Colonic mucosa (tissue), 4 donors: ENCODE measurements at regions not wholly inside any gene's neighbourhood (a gene's known extent, or its start where the extent isn't known, plus 50 kb on each side); places are given as distances from the start of the nearest gene placed in this dataset.

Experiments
- DNase-seq: peaks from one replicate; pipeline ENCODE4 v3.0.0-alpha.2; 2020
- H3K27ac ChIP-seq: fragments of 200-600 bp; one replicate; pipeline ENCODE4 v1.8.0; 2021
- H3K27me3 ChIP-seq: fragments of 200-600 bp; one replicate; pipeline ENCODE4 v1.8.0; 2021
- H3K36me3 ChIP-seq: fragments of 200-600 bp; one replicate; pipeline ENCODE4 v1.8.0; 2021
- H3K4me1 ChIP-seq: fragments of 200-600 bp; one replicate; pipeline ENCODE4 v1.8.0; 2021; ENCODE audit warnings: mild to moderate bottlenecking
- H3K4me3 ChIP-seq: fragments of 200-600 bp; one replicate; pipeline ENCODE4 v1.8.0; 2021
- H3K9ac ChIP-seq, 2 donors: one replicate each; pipeline ENCODE4 v1.7.0; 2013; ENCODE audit warnings: control low read depth in 2 of 2, low read depth in 2 of 2, low read length in 2 of 2
- H3K9me3 ChIP-seq: fragments of 200-600 bp; one replicate; pipeline ENCODE4 v1.8.0; 2021
- intact Hi-C: fragments of 100-400 bp; cut with DNase I; formaldehyde crosslinking; loops from one replicate; pipeline ENCODE4 v1.14.1; 2022
- TF ChIP-seq, protein P1 (sequence below): fragments of 200-600 bp; IDR thresholded peaks from one replicate; pipeline ENCODE4 v1.8.0; 2022; ENCODE audit warnings: antibody characterized with exemption, mild to moderate bottlenecking
- donor health status: healthy.
- donor health status: DM: no; HTN: no; CAD: no.
- donor health status: DM: no; HTN: no; CAD: no.

DNA sequence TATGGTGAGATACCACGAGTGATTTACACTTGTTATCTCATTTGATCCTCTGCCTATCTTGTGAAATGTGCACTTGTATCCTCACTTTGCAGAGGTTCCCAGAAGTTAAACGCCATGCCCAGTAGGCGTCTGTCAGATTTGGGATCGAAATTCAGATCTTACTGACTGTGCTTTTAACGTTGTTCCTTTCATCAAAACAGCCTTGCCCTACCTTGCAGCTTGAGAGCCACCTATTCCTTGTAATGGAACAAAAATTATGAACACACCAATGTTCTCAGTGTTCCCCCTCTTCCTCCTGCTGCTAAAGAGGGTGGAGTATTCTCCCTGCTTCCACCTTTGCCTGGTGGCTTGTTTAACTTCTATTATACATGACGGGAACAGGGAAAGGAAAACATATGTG, 257.0 kb downstream of the MSX2 start:
- no peak for DNase-seq
- no peaks in the 10 kb centered on the region for H3K27me3 ChIP-seq
- intact Hi-C loops = no loop called here
- no peak overlapping the region for H3K9ac ChIP-seq
- H3K36me3 ChIP-seq = no peaks in the 10 kb centered on the region
- TF ChIP-seq, protein P1, sequence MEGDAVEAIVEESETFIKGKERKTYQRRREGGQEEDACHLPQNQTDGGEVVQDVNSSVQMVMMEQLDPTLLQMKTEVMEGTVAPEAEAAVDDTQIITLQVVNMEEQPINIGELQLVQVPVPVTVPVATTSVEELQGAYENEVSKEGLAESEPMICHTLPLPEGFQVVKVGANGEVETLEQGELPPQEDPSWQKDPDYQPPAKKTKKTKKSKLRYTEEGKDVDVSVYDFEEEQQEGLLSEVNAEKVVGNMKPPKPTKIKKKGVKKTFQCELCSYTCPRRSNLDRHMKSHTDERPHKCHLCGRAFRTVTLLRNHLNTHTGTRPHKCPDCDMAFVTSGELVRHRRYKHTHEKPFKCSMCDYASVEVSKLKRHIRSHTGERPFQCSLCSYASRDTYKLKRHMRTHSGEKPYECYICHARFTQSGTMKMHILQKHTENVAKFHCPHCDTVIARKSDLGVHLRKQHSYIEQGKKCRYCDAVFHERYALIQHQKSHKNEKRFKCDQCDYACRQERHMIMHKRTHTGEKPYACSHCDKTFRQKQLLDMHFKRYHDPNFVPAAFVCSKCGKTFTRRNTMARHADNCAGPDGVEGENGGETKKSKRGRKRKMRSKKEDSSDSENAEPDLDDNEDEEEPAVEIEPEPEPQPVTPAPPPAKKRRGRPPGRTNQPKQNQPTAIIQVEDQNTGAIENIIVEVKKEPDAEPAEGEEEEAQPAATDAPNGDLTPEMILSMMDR = no peak
- no peaks in the 10 kb centered on the region for H3K9me3 ChIP-seq
- H3K27ac ChIP-seq = no peak overlapping the region
- no peaks in the 10 kb centered on the region for H3K4me1 ChIP-seq
- H3K4me3 ChIP-seq = no peak overlapping the region

DNA sequence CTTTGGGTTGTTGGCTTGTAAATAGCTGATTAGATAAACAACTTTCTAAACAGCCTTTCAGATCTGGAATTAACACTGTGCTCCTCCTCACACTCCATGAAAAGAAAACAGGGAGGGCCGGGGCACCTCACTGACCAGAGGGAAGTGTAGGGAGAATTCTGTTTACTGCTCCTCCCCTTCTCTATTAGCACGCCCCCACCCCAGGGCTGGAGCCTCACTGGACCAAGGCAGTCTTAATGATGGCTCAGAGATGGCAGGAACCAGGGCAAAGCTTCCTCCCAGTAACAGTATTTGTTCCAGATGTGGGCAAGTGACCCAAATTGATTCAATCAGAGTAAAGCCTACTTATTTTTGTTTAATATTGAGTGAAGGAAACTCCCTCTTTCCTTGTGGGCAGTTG, 256.6 kb downstream of the MSX2 start:
- intact Hi-C loops = no loop called here
- DNase-seq = no peak
- Histone ChIP-seq H3K27me3 (no peaks in the 10 kb centered on the region), H3K36me3 (no peaks in the 10 kb centered on the region), H3K9me3 (no peaks in the 10 kb centered on the region), H3K27ac (no peak overlapping the region), H3K4me3 (no peak overlapping the region), H3K4me1 (no peaks in the 10 kb centered on the region), H3K9ac (no peak overlapping the region)
- TF ChIP-seq, protein P1 = no peak

DNA sequence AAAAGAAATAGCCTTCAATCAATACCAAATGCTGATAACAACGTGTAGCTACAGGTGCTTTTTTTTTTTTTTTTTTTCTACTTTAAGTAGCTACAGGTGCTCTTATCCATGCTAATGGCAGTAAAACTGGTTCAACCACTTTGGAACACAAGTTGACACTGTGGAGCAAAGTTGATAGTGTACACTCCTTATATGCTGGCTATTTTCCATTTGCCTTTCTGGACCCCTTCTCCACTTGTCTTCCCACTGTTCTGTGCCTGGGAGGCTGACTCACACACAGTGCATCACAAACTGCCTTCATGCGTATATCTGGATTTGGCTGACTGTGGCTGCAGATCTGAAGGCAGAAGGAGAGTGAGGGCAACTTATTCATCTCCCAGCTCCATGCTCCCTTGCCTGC, 247.9 kb downstream of the MSX2 start:
- Histone ChIP-seq H3K27ac (no peak overlapping the region), H3K9ac (no peak overlapping the region), H3K36me3 (no peaks in the 10 kb centered on the region), H3K27me3 (no peaks in the 10 kb centered on the region), H3K4me3 (no peak overlapping the region), H3K4me1 (no peaks in the 10 kb centered on the region), H3K9me3 (no peaks in the 10 kb centered on the region)
- intact Hi-C loops = no loop called here
- TF ChIP-seq, protein P1 = no peak
- DNase-seq = no peak

DNA sequence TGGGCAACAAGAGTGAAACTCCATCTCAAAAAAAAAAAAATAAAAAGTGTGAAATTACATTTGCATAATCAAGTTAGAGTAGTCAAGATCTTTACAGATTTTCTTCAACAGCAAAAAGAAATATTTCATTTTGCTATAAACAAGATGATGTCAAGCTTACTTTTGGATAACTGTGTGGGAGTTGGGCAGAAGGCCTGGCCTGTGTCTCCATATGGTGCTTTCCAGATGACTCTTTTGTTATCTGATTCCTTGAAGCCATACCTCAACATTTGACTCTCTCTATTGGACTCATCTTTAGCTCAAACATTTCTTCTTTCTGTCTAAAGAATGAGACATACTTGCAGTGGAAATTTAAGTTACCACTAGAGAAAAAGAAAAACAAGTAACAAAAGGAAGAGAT, 246.8 kb downstream of the MSX2 start:
- H3K27me3 ChIP-seq = no peaks in the 10 kb centered on the region
- no peak overlapping the region for H3K4me3 ChIP-seq
- H3K9me3 ChIP-seq = no peaks in the 10 kb centered on the region
- no peaks in the 10 kb centered on the region for H3K4me1 ChIP-seq
- no peak for DNase-seq
- no peak overlapping the region for H3K27ac ChIP-seq
- H3K36me3 ChIP-seq = no peaks in the 10 kb centered on the region
- TF ChIP-seq, protein P1 = no peak
- intact Hi-C loops = no loop called here
- H3K9ac ChIP-seq = no peak overlapping the region

DNA sequence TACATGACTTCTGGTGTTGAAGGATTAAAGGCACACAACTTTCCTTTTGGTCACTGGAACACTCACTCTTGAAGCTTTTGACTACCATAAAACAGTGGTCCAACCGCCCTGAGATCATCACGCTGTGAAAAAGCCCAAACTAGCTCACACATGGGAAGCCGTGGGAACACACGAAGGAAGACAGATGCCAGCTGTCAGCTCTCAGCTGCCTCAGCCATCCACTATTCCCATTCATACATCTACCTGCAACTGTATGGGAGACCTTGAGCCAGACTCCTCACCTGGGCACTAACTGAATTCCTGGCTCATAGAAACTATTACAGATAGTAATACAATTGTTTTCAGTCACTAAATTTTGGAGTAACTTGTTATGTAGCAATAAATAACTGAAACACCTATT, 246.1 kb downstream of the MSX2 start:
- H3K4me3 ChIP-seq = no peak overlapping the region
- intact Hi-C loops = no loop called here
- no peak for DNase-seq
- H3K27ac ChIP-seq = no peak overlapping the region
- TF ChIP-seq, protein P1 = no peak
- no peaks in the 10 kb centered on the region for H3K36me3 ChIP-seq
- H3K27me3 ChIP-seq = no peaks in the 10 kb centered on the region
- H3K4me1 ChIP-seq = no peaks in the 10 kb centered on the region
- H3K9ac ChIP-seq = no peak overlapping the region
- H3K9me3 ChIP-seq = no peaks in the 10 kb centered on the region

DNA sequence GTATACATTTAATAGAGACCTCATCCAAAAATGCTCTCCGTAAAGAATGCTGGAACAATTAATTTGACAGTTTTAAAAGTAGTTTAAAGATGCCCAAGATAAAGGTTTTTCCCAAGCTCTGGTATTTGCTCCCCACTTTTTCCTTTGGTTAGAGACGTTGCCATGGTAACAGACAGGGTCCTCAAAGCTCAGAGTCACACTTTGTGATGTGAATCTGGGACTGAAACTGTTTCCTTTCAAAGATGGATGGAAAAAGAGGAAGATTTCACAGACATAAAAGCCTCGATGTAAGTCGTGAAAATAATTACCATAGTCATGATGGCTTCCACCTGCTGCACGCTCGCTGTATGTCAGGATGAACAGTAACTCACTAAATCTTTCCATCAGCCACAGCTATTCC, 229.5 kb downstream of the MSX2 start:
- H3K9me3 ChIP-seq = no peaks in the 10 kb centered on the region
- intact Hi-C loops = loop anchor here (5.0 kb wide), 1 partner anchor 508 kb away; no protein-coding TSS in a partner anchor
- no peak overlapping the region for H3K9ac ChIP-seq
- no peaks in the 10 kb centered on the region for H3K4me1 ChIP-seq
- TF ChIP-seq, protein P1 = no peak
- no peaks in the 10 kb centered on the region for H3K36me3 ChIP-seq
- DNase-seq = no peak
- no peak overlapping the region for H3K4me3 ChIP-seq
- H3K27ac ChIP-seq = no peak overlapping the region
- no peaks in the 10 kb centered on the region for H3K27me3 ChIP-seq
